H1 (cell line): ENCODE measurements at regions not wholly inside any gene's neighbourhood (a gene's known extent, or its start where the extent isn't known, plus 50 kb on each side); places are given as distances from the start of the nearest gene placed in this dataset.

Source experiments
- CTCF ChIA-PET: fragments of 300-600 bp; sonication (Branson Sonifier 250); formaldehyde crosslinking; loops from one replicate; lab custom pipeline; 2021; ENCODE audit not compliant: partially characterized antibody; lab: Charles Lee
- POLR2A ChIA-PET: fragments of 300-600 bp; sonication (Branson Sonifier 250); formaldehyde crosslinking; loops from one replicate; lab custom pipeline; 2021; ENCODE audit warnings: inconsistent platforms; ENCODE audit not compliant: partially characterized antibody; lab: Charles Lee
- DNase-seq, 2 experiments: peaks; one replicate each; pipeline versions ENCODE4 v3.0.0 to v3.0.0-alpha.2; 2010 to 2022; ENCODE audit warnings: low spot score in 2 of 2, low read depth in 1 of 2, mixed read lengths in 1 of 2
- FAIRE-seq: peaks from 2 replicates; lab custom pipeline; 2011; peaks lifted over from hg19 to GRCh38; lab: Jason Lieb, UNC
- H2AFZ ChIP-seq: 2 replicates; pipeline ENCODE4 v1.8.1; 2012; ENCODE audit warnings: low read length, inconsistent platforms
- H2AK5ac ChIP-seq: 2 replicates; pipeline ENCODE4 v1.6.1; 2013; ENCODE audit warnings: low read depth, low read length
- H2BK120ac ChIP-seq: replicated peaks from 2 replicates; pipeline ENCODE3; 2013; ENCODE audit warnings: low read depth, low read length, inconsistent platforms
- H2BK12ac ChIP-seq: 2 replicates; pipeline ENCODE4 v1.6.1; 2013; ENCODE audit warnings: low read depth, low read length
- H2BK15ac ChIP-seq: 2 replicates; pipeline ENCODE4 v1.6.1; 2013; ENCODE audit warnings: low read length
- H2BK20ac ChIP-seq: 2 replicates; pipeline ENCODE4 v1.6.1; 2013; ENCODE audit warnings: low read length
- H2BK5ac ChIP-seq: 2 replicates; pipeline ENCODE4 v1.6.1; 2013; ENCODE audit warnings: low read depth, low read length
- H3K14ac ChIP-seq: 2 replicates; pipeline ENCODE4 v1.6.1; 2013; ENCODE audit warnings: inconsistent platforms; ENCODE audit not compliant: insufficient read length
- H3K18ac ChIP-seq: 2 replicates; pipeline ENCODE4 v1.6.1; 2013; ENCODE audit warnings: low read length; ENCODE audit errors: extremely low read depth
- H3K23ac ChIP-seq: 2 replicates; pipeline ENCODE4 v1.6.1; 2013; ENCODE audit warnings: inconsistent platforms; ENCODE audit not compliant: insufficient read length
- H3K23me2 ChIP-seq: 2 replicates; pipeline ENCODE4 v1.6.1; 2013; ENCODE audit warnings: low read depth, low read length
- H3K27ac ChIP-seq: 2 replicates; pipeline ENCODE4 v1.6.1; 2011; ENCODE audit warnings: low read depth, low read length, inconsistent platforms
- H3K27me3 ChIP-seq, 4 experiments: replicated peaks in 1 of 4; 1 replicate in 1 of 4; 2 replicates in 3 of 4; pipeline versions ENCODE4 v1.6.1 to v1.8.1; 2011 to 2013; ENCODE audit warnings: low read length in 3 of 4, mild to moderate bottlenecking in 3 of 4, inconsistent platforms in 2 of 4, mixed read lengths in 2 of 4, moderate library complexity in 1 of 4; ENCODE audit not compliant: control insufficient read depth in 3 of 4, insufficient read depth in 3 of 4; ENCODE audit errors: extremely low read depth in 1 of 4
- H3K36me3 ChIP-seq, 4 experiments: 2 replicates each; pipeline versions ENCODE4 v1.6.1 to v1.8.1; 2011 to 2013; ENCODE audit warnings: mild to moderate bottlenecking in 4 of 4, low read length in 3 of 4, moderate library complexity in 2 of 4, control low read depth in 1 of 4, inconsistent platforms in 1 of 4; ENCODE audit not compliant: insufficient read depth in 4 of 4, control insufficient read depth in 2 of 4
- H3K4ac ChIP-seq: replicated peaks from 2 replicates; pipeline ENCODE3; 2013; ENCODE audit warnings: low read length, low read depth, mixed read lengths, inconsistent platforms; ENCODE audit not compliant: insufficient read length
- H3K4me1 ChIP-seq, 4 experiments: replicated peaks in 1 of 4; 1 replicate in 1 of 4; 2 replicates in 3 of 4; pipeline versions ENCODE4 v1.6.1 to v1.8.1; 2011 to 2013; ENCODE audit warnings: low read length in 3 of 4, inconsistent platforms in 2 of 4, mixed read lengths in 1 of 4; ENCODE audit not compliant: insufficient read depth in 4 of 4, control insufficient read depth in 3 of 4
- H3K4me2 ChIP-seq, 2 experiments: 2 replicates each; pipeline versions ENCODE4 v1.6.1 to v1.8.1; 2011 to 2013; ENCODE audit warnings: low read depth in 2 of 2, low read length in 2 of 2, control low read depth in 1 of 2, inconsistent platforms in 1 of 2, mild to moderate bottlenecking in 1 of 2; ENCODE audit not compliant: insufficient read depth in 1 of 2
- H3K4me3 ChIP-seq, 4 experiments: fragments of 200-600, 300-600 bp in 1 of 4; sonication (generic), shearing (Covaris generic), sonication (Bioruptor Twin) in 1 of 4; 2 replicates each; pipeline versions ENCODE4 v1.5.1 to v1.8.1; 2011 to 2016; ENCODE audit warnings: low read length in 4 of 4, low read depth in 3 of 4, control low read depth in 2 of 4, inconsistent platforms in 2 of 4, mild to moderate bottlenecking in 2 of 4, mixed read lengths in 1 of 4, moderate library complexity in 1 of 4; ENCODE audit not compliant: insufficient read depth in 2 of 4; ENCODE audit errors: extremely low read depth in 1 of 4
- H3K56ac ChIP-seq: replicated peaks from 2 replicates; pipeline ENCODE3; 2013; ENCODE audit warnings: low read depth, mild to moderate bottlenecking, mixed read lengths, low read length, inconsistent platforms; ENCODE audit not compliant: insufficient read length
- H3K79me1 ChIP-seq: 2 replicates; pipeline ENCODE4 v1.6.1; 2013; ENCODE audit warnings: low read depth, low read length, control low read depth
- H3K79me2 ChIP-seq, 2 experiments: 2 replicates each; pipeline versions ENCODE4 v1.6.1 to v1.8.1; 2012 to 2013; ENCODE audit warnings: low read length in 2 of 2, mild to moderate bottlenecking in 2 of 2, inconsistent platforms in 1 of 2; ENCODE audit not compliant: insufficient read depth in 2 of 2, control insufficient read depth in 1 of 2
- H3K9ac ChIP-seq, 4 experiments: replicated peaks in 1 of 4; 1 replicate in 1 of 4; 2 replicates in 3 of 4; pipeline versions ENCODE4 v1.6.1 to v1.8.1; 2011 to 2013; ENCODE audit warnings: low read depth in 3 of 4, low read length in 3 of 4, control low read depth in 2 of 4, mild to moderate bottlenecking in 2 of 4, moderate library complexity in 2 of 4, inconsistent platforms in 1 of 4; ENCODE audit errors: extremely low read depth in 1 of 4
- H3K9me3 ChIP-seq, 2 experiments: 2 replicates each; pipeline versions ENCODE4 v1.6.1 to v1.8.1; 2012 to 2013; ENCODE audit warnings: mild to moderate bottlenecking in 2 of 2, moderate library complexity in 2 of 2, control low read depth in 1 of 2, inconsistent platforms in 1 of 2, low read depth in 1 of 2, low read length in 1 of 2, mixed read lengths in 1 of 2; ENCODE audit not compliant: insufficient read depth in 2 of 2
- H4K20me1 ChIP-seq, 2 experiments: replicated peaks in 1 of 2; 2 replicates each; pipeline versions ENCODE3 to v1.8.1; 2011 to 2013; ENCODE audit warnings: inconsistent platforms in 2 of 2, low read length in 2 of 2, mild to moderate bottlenecking in 1 of 2; ENCODE audit not compliant: insufficient read depth in 2 of 2, control insufficient read depth in 1 of 2
- H4K5ac ChIP-seq: 2 replicates; pipeline ENCODE4 v1.6.1; 2013; ENCODE audit warnings: low read length, low read depth, mixed read lengths, inconsistent platforms; ENCODE audit not compliant: insufficient read length
- H4K8ac ChIP-seq: 2 replicates; pipeline ENCODE4 v1.8.0; 2013; ENCODE audit warnings: mild to moderate bottlenecking, moderate library complexity, low read length, inconsistent platforms; ENCODE audit not compliant: insufficient read depth; ENCODE audit errors: extremely low read depth
- H4K91ac ChIP-seq: replicated peaks from 2 replicates; pipeline ENCODE3; 2013; ENCODE audit warnings: low read length, mixed read lengths, inconsistent platforms; ENCODE audit not compliant: insufficient read length
- BCL11A ChIP-seq, 2 experiments: IDR thresholded peaks; one replicate each; pipeline ENCODE4 v1.6.1; 2011; ENCODE audit warnings: low read depth in 2 of 2, low read length in 2 of 2, mild to moderate bottlenecking in 2 of 2
- CEBPB ChIP-seq: IDR thresholded peaks from 2 replicates; pipeline ENCODE4 v1.6.1; 2012; ENCODE audit warnings: low read depth, low read length
- CREB1 ChIP-seq: IDR thresholded peaks from 2 replicates; pipeline ENCODE4 v1.6.1; 2012; ENCODE audit warnings: inconsistent platforms
- CTBP2 ChIP-seq: IDR thresholded peaks from 2 replicates; pipeline ENCODE4 v1.7.0; 2011; ENCODE audit warnings: borderline replicate concordance, mild to moderate bottlenecking, moderate library complexity, mixed read lengths, low read length; ENCODE audit not compliant: insufficient read depth, insufficient read length
- EGR1 ChIP-seq: IDR thresholded peaks from 2 replicates; pipeline ENCODE4 v1.6.1; 2011; ENCODE audit warnings: low read depth, low read length, borderline replicate concordance
- FOSL1 ChIP-seq: IDR thresholded peaks from 2 replicates; pipeline ENCODE4 v1.6.1; 2011; ENCODE audit warnings: mild to moderate bottlenecking, low read depth, low read length, moderate library complexity; ENCODE audit not compliant: insufficient read depth
- JUND ChIP-seq: IDR thresholded peaks from 2 replicates; pipeline ENCODE4 v1.6.1; 2011; ENCODE audit warnings: mild to moderate bottlenecking, improper control_type of control experiment, low read length
- MAFK ChIP-seq: IDR thresholded peaks from 2 replicates; pipeline ENCODE4 v1.6.1; 2012; ENCODE audit warnings: low read depth, mild to moderate bottlenecking, improper control_type of control experiment, low read length
- MAX ChIP-seq: IDR thresholded peaks from 2 replicates; pipeline ENCODE4 v1.6.1; 2012; ENCODE audit warnings: inconsistent platforms
- PHF8 ChIP-seq: fragments of 200-600 bp; sonication (generic); conservative IDR thresholded peaks from 2 replicates; pipeline ENCODE4 v1.7.1; 2012; ENCODE audit warnings: low read depth, mild to moderate bottlenecking, inconsistent platforms, low read length, moderate library complexity
- POU5F1 ChIP-seq: IDR thresholded peaks from 2 replicates; pipeline ENCODE4 v1.6.1; 2011; ENCODE audit warnings: low read depth, mild to moderate bottlenecking, low read length, moderate library complexity
- SUZ12 ChIP-seq: fragments of 200-600 bp; sonication (generic); IDR thresholded peaks from 2 replicates; pipeline ENCODE4 v1.6.1; 2012; ENCODE audit warnings: mild to moderate bottlenecking, inconsistent platforms, low read length, moderate library complexity, mixed read lengths
- TAF1 ChIP-seq: IDR thresholded peaks from 2 replicates; pipeline ENCODE4 v1.6.1; 2011; ENCODE audit warnings: mild to moderate bottlenecking, low read depth, low read length
- WGBS, 2 experiments: shearing (Covaris generic) in 1 of 2; methylation state at CpG; one replicate each; pipeline versions ENCODE4 v1.1.6 to v1.1.7; 2013 to 2015; ENCODE audit warnings: low lambda C conversion rate in 2 of 2, mixed read lengths in 2 of 2, inconsistent platforms in 1 of 2, low coverage in 1 of 2, missing lambda C conversion rate in 1 of 2; ENCODE audit not compliant: insufficient replicate concordance in 2 of 2, insufficient coverage in 1 of 2, insufficient read length in 1 of 2; ENCODE audit errors: extremely low coverage in 1 of 2, missing lambda C conversion rate in 1 of 2; 5-methylcytosine and 5-hydroxymethylcytosine counted together
- TF ChIP-seq, protein P1 (sequence below): IDR thresholded peaks from 2 replicates; pipeline ENCODE4 v1.6.1; 2012; ENCODE audit warnings: low read length, inconsistent platforms

GRCh38 chr6:130613176-130613575 lies 214.0 kb upstream of the SMLR1 start:
- ChIA-PET POLR2A (no interaction called here), CTCF (interaction anchor here (0.6 to 0.8 kb wide), 3 partner anchors 9 to 89 kb away, joined by 3 read pairs; no protein-coding TSS in a partner anchor)
- H3K79me1 ChIP-seq: no peaks in the 10 kb centered on the region
- H2AFZ ChIP-seq: no peak overlapping the region
- no peak overlapping the region for H2AK5ac ChIP-seq
- 86% methylated on average over 7 of the region's 7 CpGs; no CpG with 5 or more reads in 1 of the 2 experiments for WGBS, 2 experiments
- no peaks in the 10 kb centered on the region for H3K23me2 ChIP-seq
- H2BK20ac ChIP-seq: no peak overlapping the region
- H3K79me2 ChIP-seq: no peaks in the 10 kb centered on the region
- H2BK12ac ChIP-seq: no peak overlapping the region
- H3K4me3 ChIP-seq: no peak overlapping the region
- no peak overlapping the region for H2BK5ac ChIP-seq
- H4K20me1 ChIP-seq: no peaks in the 10 kb centered on the region
- H3K4me1 ChIP-seq: peaks cover 0 to 10% (median 2%) of the 10 kb centered on the region in 4 experiments; a peak in 2 of 7 replicates
- H3K14ac ChIP-seq: no peak overlapping the region
- no peak overlapping the region for H3K4ac ChIP-seq
- no peak overlapping the region for H4K91ac ChIP-seq
- FAIRE-seq (no peak), DNase-seq (no peak)
- no peak overlapping the region for H3K23ac ChIP-seq
- no peak overlapping the region for H3K27ac ChIP-seq
- peaks cover 0 to 2% (median 0%) of the 10 kb centered on the region in 4 experiments; a peak in 1 of 7 replicates for H3K27me3 ChIP-seq
- no peaks in the 10 kb centered on the region; a peak in 1 of 8 replicates for H3K36me3 ChIP-seq
- no peaks in the 10 kb centered on the region for H3K9me3 ChIP-seq
- no peak overlapping the region for H4K8ac ChIP-seq
- H2BK120ac ChIP-seq: no peak overlapping the region
- no peak overlapping the region for H4K5ac ChIP-seq
- H3K56ac ChIP-seq: no peak overlapping the region
- H3K4me2 ChIP-seq: no peak overlapping the region
- H3K18ac ChIP-seq: no peak overlapping the region
- no peak overlapping the region for H2BK15ac ChIP-seq
- H3K9ac ChIP-seq: no peak overlapping the region
- TF ChIP-seq MAFK (no peak), CEBPB (no peak), CREB1 (no peak), JUND (no peak), POU5F1 (no peak), SUZ12 (no peak), CTBP2 (no peak), MAX (no peak), BCL11A (IDR thresholded peaks at IDR 0.05; ENCODE audit: low read depth in 2 of 2, low read length in 2 of 2) (no peak), PHF8 (no peak), TAF1 (no peak), FOSL1 (no peak), EGR1 (no peak)
- TF ChIP-seq, protein P1, sequence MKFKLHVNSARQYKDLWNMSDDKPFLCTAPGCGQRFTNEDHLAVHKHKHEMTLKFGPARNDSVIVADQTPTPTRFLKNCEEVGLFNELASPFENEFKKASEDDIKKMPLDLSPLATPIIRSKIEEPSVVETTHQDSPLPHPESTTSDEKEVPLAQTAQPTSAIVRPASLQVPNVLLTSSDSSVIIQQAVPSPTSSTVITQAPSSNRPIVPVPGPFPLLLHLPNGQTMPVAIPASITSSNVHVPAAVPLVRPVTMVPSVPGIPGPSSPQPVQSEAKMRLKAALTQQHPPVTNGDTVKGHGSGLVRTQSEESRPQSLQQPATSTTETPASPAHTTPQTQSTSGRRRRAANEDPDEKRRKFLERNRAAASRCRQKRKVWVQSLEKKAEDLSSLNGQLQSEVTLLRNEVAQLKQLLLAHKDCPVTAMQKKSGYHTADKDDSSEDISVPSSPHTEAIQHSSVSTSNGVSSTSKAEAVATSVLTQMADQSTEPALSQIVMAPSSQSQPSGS: no peak
